Heart left ventricle (tissue), 16 donors: ENCODE measurements at regions not wholly inside any gene's neighbourhood (a gene's known extent, or its start where the extent isn't known, plus 50 kb on each side); places are given as distances from the start of the nearest gene placed in this dataset.

Experiments
- ATAC-seq, 4 donors: fragments of 200-7000 bp; cut with Tn5 transposase; one replicate each; pipeline ENCODE4 v1.9.1; 2020 to 2022; ENCODE audit warnings: moderate library complexity in 4 of 4, mild to moderate bottlenecking in 3 of 4, moderate number of reproducible peaks in 1 of 4
- DNase-seq, 5 donors: peaks; one replicate each; pipeline ENCODE4 v3.0.0-alpha.2; 2020
- H3K27ac ChIP-seq, 12 donors: fragments of 200-600 bp; sonication (generic) in 4 of 12; one replicate each; pipeline versions ENCODE4 v1.5.0 to v1.8.0; 2016 to 2022; ENCODE audit warnings: mild to moderate bottlenecking in 2 of 12
- H3K27me3 ChIP-seq, 9 donors: fragments of 200-600 bp; sonication (generic) in 2 of 9; one replicate each; pipeline versions ENCODE4 v1.5.1 to v1.8.0; 2016 to 2022; ENCODE audit warnings: mild to moderate bottlenecking in 3 of 9
- H3K36me3 ChIP-seq, 9 donors: fragments of 200-600 bp; sonication (generic) in 2 of 9; one replicate each; pipeline versions ENCODE4 v1.5.0 to v1.8.0; 2018 to 2022; ENCODE audit warnings: mild to moderate bottlenecking in 2 of 9
- H3K4me1 ChIP-seq, 12 donors: fragments of 200-600 bp; sonication (generic) in 4 of 12; one replicate each; pipeline versions ENCODE4 v1.5.0 to v1.8.0; 2016 to 2022; ENCODE audit warnings: mild to moderate bottlenecking in 3 of 12
- H3K4me3 ChIP-seq, 12 donors: fragments of 200-600 bp; sonication (generic) in 4 of 12; one replicate each; pipeline versions ENCODE4 v1.5.0 to v1.8.0; 2017 to 2022; ENCODE audit warnings: mild to moderate bottlenecking in 9 of 12, moderate library complexity in 4 of 12
- H3K9me3 ChIP-seq, 12 donors: fragments of 200-600 bp; sonication (generic) in 4 of 12; one replicate each; pipeline versions ENCODE4 v1.5.0 to v1.8.0; 2016 to 2022; ENCODE audit warnings: mild to moderate bottlenecking in 1 of 12
- CTCF ChIP-seq, 12 donors: fragments of 200-600 bp; sonication (generic) in 4 of 12; IDR thresholded peaks; one replicate each; pipeline versions ENCODE4 v1.5.0 to v1.8.0; 2018 to 2022; ENCODE audit warnings: antibody characterized with exemption in 12 of 12, mild to moderate bottlenecking in 5 of 12
- POLR2A ChIP-seq, 2 donors: fragments of 450-650 bp; IDR thresholded peaks; one replicate each; pipeline ENCODE4 v1.6.1; 2017; ENCODE audit warnings: antibody characterized with exemption in 2 of 2, mild to moderate bottlenecking in 2 of 2, moderate library complexity in 2 of 2
- WGBS, 4 donors: extraction: QIAGEN DNeasy Blood & Tissue Kit in 2 of 4; methylation state at CpG; one replicate each; pipeline versions ENCODE4 v1.1.5 to v1.1.7; 2013 to 2018; 5-methylcytosine and 5-hydroxymethylcytosine counted together
- intact Hi-C, 10 donors: fragments of 100-400 bp; cut with DNase I; formaldehyde crosslinking; loops; one replicate each; pipeline versions ENCODE4 v1.11.1 to v1.14.2; 2022
- donor health status: ischemic (EF 13 %, LVEDD 7.1; RV severe dilation, severe dysfunction).
- donor health status: healthy with polysubstance abuse.
- donor health status: DM: no; HTN: yes; CAD: no.
- donor health status: DM: no; HTN: no; CAD: no.
- donor health status: ischemic (EF 25% LVEDD 6.9; RV normal size, moderate dysfunction).
- donor health status: ischemic (EF 25% LVEDD 5.7; RV mildly dilated, moderate dysfunction).
- donor health status: healthy.
- donor health status: DM: yes; HTN: yes; CAD: no.
- donor health status: ischemic (EF 35%, LVEDD 5.7; RV mildly dilated, moderate dysfunction).
- donor health status: nonischemic (EF 11% LVEDD 7.7; RV severe dilation, severe dysfunction).
- donor health status: DM: yes; HTN: yes; CAD: no.
- donor health status: PGD.
- donor health status: ischemic (EF 29% LVEDD 5.4; RV normal size, mild dysfunction).
- donor health status: nonischemic (EF 23%, LVEDD 6.1; RV moderate dilation, normal function).

- ATAC-seq (peak in 1 of 4 donors; percentile 43), DNase-seq (peak; percentile 6 to 64 (median 30))
- H3K9me3 ChIP-seq: peaks cover 0 to 3% (median 0%) of the 10 kb centered on the region in 12 donors
- H3K27ac ChIP-seq: no peak overlapping the region
- intact Hi-C loops: no loop called here
- 82 to 87% (median 84%) methylated on average over 7 of the region's 7 CpGs for WGBS, 4 donors
- no peak overlapping the region for H3K4me3 ChIP-seq
- peaks cover 0 to 7% (median 0%) of the 10 kb centered on the region in 9 donors for H3K27me3 ChIP-seq
- no peaks in the 10 kb centered on the region for H3K36me3 ChIP-seq
- TF ChIP-seq POLR2A (IDR thresholded peaks at IDR 0.05) (no peak), CTCF (IDR thresholded peaks at IDR 0.05) (no peak)
- no peaks in the 10 kb centered on the region for H3K4me1 ChIP-seq
These were observed 86.3 kb upstream of the RTL6 start for GRCh38 chr22:44584256-44584902.

- ATAC-seq (no peak), DNase-seq (peak in 4 of 5 donors; percentile 1 to 21 (median 4))
- 72 to 83% (median 77%) methylated on average over 11 to 12 of the region's 12 CpGs for WGBS, 4 donors
- Histone ChIP-seq H3K27me3 (peaks cover 0 to 7% (median 0%) of the 10 kb centered on the region in 9 donors), H3K4me3 (no peak overlapping the region), H3K9me3 (no peaks in the 10 kb centered on the region), H3K4me1 (no peaks in the 10 kb centered on the region), H3K27ac (no peak overlapping the region), H3K36me3 (no peaks in the 10 kb centered on the region)
- no peak for TF ChIP-seq POLR2A (IDR thresholded peaks at IDR 0.05)
- TF ChIP-seq CTCF (IDR thresholded peaks at IDR 0.05): no peak
- intact Hi-C loops: no loop called here
These were observed 85.8 kb upstream of the RTL6 start for GRCh38 chr22:44583854-44584253.

GRCh38 chr22:44583061-44583760 lies 85.2 kb upstream of the RTL6 start:
- ATAC-seq: peak in 3 of 4 donors; percentile 16 to 26 (median 18)
- no peak overlapping the region for H3K27ac ChIP-seq
- H3K4me3 ChIP-seq: no peak overlapping the region
- H3K9me3 ChIP-seq: no peaks in the 10 kb centered on the region
- no peaks in the 10 kb centered on the region for H3K36me3 ChIP-seq
- peaks cover 0 to 7% (median 0%) of the 10 kb centered on the region in 9 donors for H3K27me3 ChIP-seq
- intact Hi-C loops: no loop called here
- 44 to 64% (median 60%) methylated on average over 15 of the region's 15 CpGs for WGBS, 4 donors
- peak; percentile 4 to 23 (median 13) for DNase-seq
- TF ChIP-seq POLR2A (IDR thresholded peaks at IDR 0.05) (no peak), CTCF (IDR thresholded peaks at IDR 0.05) (no peak)
- H3K4me1 ChIP-seq: no peaks in the 10 kb centered on the region

- TF ChIP-seq CTCF (IDR thresholded peaks at IDR 0.05) (no peak), POLR2A (IDR thresholded peaks at IDR 0.05) (no peak)
- H3K36me3 ChIP-seq: no peaks in the 10 kb centered on the region
- DNase-seq (peak in 4 of 5 donors; percentile 1 to 29 (median 13)), ATAC-seq (no peak)
- no peaks in the 10 kb centered on the region for H3K9me3 ChIP-seq
- H3K27ac ChIP-seq: no peak overlapping the region
- WGBS, 4 donors: 86 to 94% (median 92%) methylated on average over 10 of the region's 10 CpGs
- peaks cover 0 to 7% (median 0%) of the 10 kb centered on the region in 9 donors for H3K27me3 ChIP-seq
- intact Hi-C loops: no loop called here
- H3K4me1 ChIP-seq: no peaks in the 10 kb centered on the region
- no peak overlapping the region for H3K4me3 ChIP-seq
These were observed 84.0 kb upstream of the RTL6 start for GRCh38 chr22:44582016-44582415.
